Astrocyte (in vitro differentiated cells and primary cell): ENCODE measurements at regions not wholly inside any gene's neighbourhood (a gene's known extent, or its start where the extent isn't known, plus 50 kb on each side); places are given as distances from the start of the nearest gene placed in this dataset.

Source experiments
- DNase-seq: peaks from one replicate; pipeline ENCODE4 v3.0.0-alpha.2; 2010; ENCODE audit warnings: low read depth
- FAIRE-seq: peaks from 2 replicates; lab custom pipeline; 2011; peaks lifted over from hg19 to GRCh38; lab: Jason Lieb, UNC
- H2AFZ ChIP-seq: 2 replicates; pipeline ENCODE4 v1.6.0; 2012; ENCODE audit warnings: low read depth, low read length, inconsistent platforms
- H3K27ac ChIP-seq: 2 replicates; pipeline ENCODE4 v1.5.1; 2011; ENCODE audit warnings: low read depth, low read length, inconsistent platforms
- H3K27me3 ChIP-seq: 2 replicates; pipeline ENCODE4 v1.6.0; 2011; ENCODE audit warnings: low read length, inconsistent platforms; ENCODE audit not compliant: insufficient read depth
- H3K36me3 ChIP-seq: 2 replicates; pipeline ENCODE4 v1.5.1; 2011; ENCODE audit warnings: low read length, inconsistent platforms; ENCODE audit not compliant: insufficient read depth
- H3K4me1 ChIP-seq: 2 replicates; pipeline ENCODE4 v1.5.1; 2011; ENCODE audit warnings: low read length, inconsistent platforms; ENCODE audit not compliant: insufficient read depth
- H3K4me2 ChIP-seq: 2 replicates; pipeline ENCODE4 v1.6.0; 2012; ENCODE audit warnings: low read length, inconsistent platforms
- H3K4me3 ChIP-seq: 2 replicates; pipeline ENCODE4 v1.5.1; 2011; ENCODE audit warnings: low read depth, mild to moderate bottlenecking, low read length, inconsistent platforms; ENCODE audit not compliant: insufficient read depth
- H3K79me2 ChIP-seq: 2 replicates; pipeline ENCODE4 v1.6.0; 2012; ENCODE audit warnings: mild to moderate bottlenecking, low read length, inconsistent platforms; ENCODE audit not compliant: insufficient read depth
- H3K9ac ChIP-seq: 2 replicates; pipeline ENCODE4 v1.6.0; 2012; ENCODE audit warnings: mild to moderate bottlenecking, low read length, inconsistent platforms
- H3K9me3 ChIP-seq: 2 replicates; pipeline ENCODE4 v1.5.1; 2012; ENCODE audit warnings: low read depth, mild to moderate bottlenecking, low read length, inconsistent platforms; ENCODE audit not compliant: insufficient read depth
- H4K20me1 ChIP-seq: 2 replicates; pipeline ENCODE4 v1.6.0; 2012; ENCODE audit warnings: low read length, inconsistent platforms; ENCODE audit not compliant: insufficient read depth
- H3K27ac Mint-ChIP-seq: one replicate; pipeline ENCODE4 v1.8.0; 2021; ENCODE audit warnings: mild to moderate bottlenecking, mixed read lengths; ENCODE audit not compliant: unreplicated experiment
- H3K27me3 Mint-ChIP-seq: one replicate; pipeline ENCODE4 v1.8.0; 2021; ENCODE audit warnings: low read depth, mixed read lengths; ENCODE audit not compliant: unreplicated experiment
- H3K36me3 Mint-ChIP-seq: one replicate; pipeline ENCODE4 v1.8.0; 2021; ENCODE audit warnings: low read depth, mixed read lengths; ENCODE audit not compliant: unreplicated experiment
- H3K4me1 Mint-ChIP-seq: one replicate; pipeline ENCODE4 v1.8.0; 2021; ENCODE audit warnings: low read depth, mixed read lengths; ENCODE audit not compliant: unreplicated experiment
- H3K4me3 Mint-ChIP-seq: one replicate; pipeline ENCODE4 v1.8.0; 2021; ENCODE audit warnings: mild to moderate bottlenecking, moderate library complexity, mixed read lengths; ENCODE audit not compliant: unreplicated experiment
- H3K9me3 Mint-ChIP-seq: one replicate; pipeline ENCODE4 v1.8.0; 2021; ENCODE audit warnings: mild to moderate bottlenecking, mixed read lengths; ENCODE audit not compliant: unreplicated experiment
- CTCF ChIP-seq: IDR thresholded peaks from 2 replicates; pipeline ENCODE4 v1.5.1; 2011; ENCODE audit warnings: low read depth, mild to moderate bottlenecking, inconsistent platforms, low read length, moderate library complexity; ENCODE audit not compliant: insufficient read depth
- EZH2 ChIP-seq: IDR thresholded peaks from 2 replicates; pipeline ENCODE4 v1.6.1; 2012; ENCODE audit warnings: mild to moderate bottlenecking, low read length, inconsistent platforms; ENCODE audit not compliant: insufficient read depth

GRCh38 chr13:89053418-89053817 lies 1382.2 kb downstream of the SLITRK5 start:
- no peaks in the 10 kb centered on the region for H3K4me1 ChIP-seq
- DNase-seq (no peak), FAIRE-seq (no peak)
- Mint-ChIP-seq H3K36me3 (no peaks in the 10 kb centered on the region), H3K4me1 (no peaks in the 10 kb centered on the region), H3K9me3 (no peaks in the 10 kb centered on the region), H3K4me3 (no peak overlapping the region), H3K27me3 (no peaks in the 10 kb centered on the region), H3K27ac (no peak overlapping the region)
- H3K79me2 ChIP-seq = no peaks in the 10 kb centered on the region
- H3K4me2 ChIP-seq = no peak overlapping the region
- H4K20me1 ChIP-seq = no peaks in the 10 kb centered on the region
- H3K9ac ChIP-seq = no peak overlapping the region
- no peak overlapping the region for H3K4me3 ChIP-seq
- H3K36me3 ChIP-seq = no peaks in the 10 kb centered on the region
- H3K27me3 ChIP-seq = no peaks in the 10 kb centered on the region
- no peak for TF ChIP-seq CTCF
- TF ChIP-seq EZH2 = no peak
- no peak overlapping the region for H3K27ac ChIP-seq
- no peak overlapping the region for H2AFZ ChIP-seq
- H3K9me3 ChIP-seq = no peaks in the 10 kb centered on the region

- Histone ChIP-seq H3K36me3 (no peaks in the 10 kb centered on the region), H3K27me3 (no peaks in the 10 kb centered on the region), H3K9me3 (no peaks in the 10 kb centered on the region), H3K27ac (no peak overlapping the region), H3K79me2 (no peaks in the 10 kb centered on the region), H4K20me1 (no peaks in the 10 kb centered on the region), H2AFZ (no peak overlapping the region), H3K4me2 (no peak overlapping the region), H3K4me3 (no peak overlapping the region), H3K4me1 (no peaks in the 10 kb centered on the region), H3K9ac (no peak overlapping the region)
- H3K27ac Mint-ChIP-seq = no peak overlapping the region
- no peaks in the 10 kb centered on the region for H3K9me3 Mint-ChIP-seq
- FAIRE-seq = no peak
- TF ChIP-seq CTCF = no peak
- no peak for TF ChIP-seq EZH2
- H3K4me1 Mint-ChIP-seq = no peaks in the 10 kb centered on the region
- DNase-seq = no peak
- no peaks in the 10 kb centered on the region for H3K36me3 Mint-ChIP-seq
- H3K4me3 Mint-ChIP-seq = no peak overlapping the region
- no peaks in the 10 kb centered on the region for H3K27me3 Mint-ChIP-seq
Observed at GRCh38 chr13:89057274-89057673, 1386.1 kb downstream of the SLITRK5 start.

GRCh38 chr13:89057862-89058261 lies 1386.7 kb downstream of the SLITRK5 start:
- H3K4me1 ChIP-seq = no peaks in the 10 kb centered on the region
- TF ChIP-seq EZH2 = no peak
- no peak for TF ChIP-seq CTCF
- Mint-ChIP-seq H3K27me3 (no peaks in the 10 kb centered on the region), H3K4me1 (no peaks in the 10 kb centered on the region), H3K36me3 (no peaks in the 10 kb centered on the region), H3K9me3 (no peaks in the 10 kb centered on the region), H3K4me3 (no peak overlapping the region), H3K27ac (no peak overlapping the region)
- FAIRE-seq (no peak), DNase-seq (no peak)
- no peaks in the 10 kb centered on the region for H3K79me2 ChIP-seq
- no peak overlapping the region for H3K4me3 ChIP-seq
- H3K9ac ChIP-seq = no peak overlapping the region
- no peaks in the 10 kb centered on the region for H3K9me3 ChIP-seq
- H2AFZ ChIP-seq = no peak overlapping the region
- no peaks in the 10 kb centered on the region for H3K27me3 ChIP-seq
- H3K36me3 ChIP-seq = no peaks in the 10 kb centered on the region
- no peak overlapping the region for H3K4me2 ChIP-seq
- no peaks in the 10 kb centered on the region for H4K20me1 ChIP-seq
- no peak overlapping the region for H3K27ac ChIP-seq
